ENCODE measurements at regions not wholly inside any gene's neighbourhood (a gene's known extent, or its start where the extent isn't known, plus 50 kb on each side); places are given as distances from the start of the nearest gene placed in this dataset.

DNA sequence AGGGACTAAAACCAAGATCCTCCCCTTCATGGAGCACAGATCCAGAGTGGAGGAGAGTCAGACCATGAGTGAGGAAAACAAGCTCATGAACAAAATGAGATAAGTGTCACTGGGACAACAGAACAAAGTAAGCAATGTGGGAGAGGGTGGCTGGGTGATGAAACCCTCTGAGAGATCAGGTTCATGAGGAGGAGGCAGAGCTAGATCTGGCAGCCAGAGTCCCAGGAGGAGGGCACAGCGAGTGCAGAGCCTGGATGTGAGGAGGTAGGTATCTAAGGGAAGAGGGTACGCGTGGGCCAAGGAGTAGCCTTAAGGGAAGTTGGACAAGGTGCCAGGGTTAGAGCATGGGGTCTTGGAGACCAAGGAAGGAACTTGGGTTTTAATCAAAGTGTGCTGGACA is 1311.9 kb downstream of the UQCRFS1 start:
- TF ChIP-seq POLR2A (IDR thresholded peaks at IDR 0.05; ENCODE audit: extremely low read depth, insufficient read length) (no peak), MYC (IDR thresholded peaks at IDR 0.05; ENCODE audit: low read depth, low read length) (no peak)
- TF ChIP-seq, protein P1, sequence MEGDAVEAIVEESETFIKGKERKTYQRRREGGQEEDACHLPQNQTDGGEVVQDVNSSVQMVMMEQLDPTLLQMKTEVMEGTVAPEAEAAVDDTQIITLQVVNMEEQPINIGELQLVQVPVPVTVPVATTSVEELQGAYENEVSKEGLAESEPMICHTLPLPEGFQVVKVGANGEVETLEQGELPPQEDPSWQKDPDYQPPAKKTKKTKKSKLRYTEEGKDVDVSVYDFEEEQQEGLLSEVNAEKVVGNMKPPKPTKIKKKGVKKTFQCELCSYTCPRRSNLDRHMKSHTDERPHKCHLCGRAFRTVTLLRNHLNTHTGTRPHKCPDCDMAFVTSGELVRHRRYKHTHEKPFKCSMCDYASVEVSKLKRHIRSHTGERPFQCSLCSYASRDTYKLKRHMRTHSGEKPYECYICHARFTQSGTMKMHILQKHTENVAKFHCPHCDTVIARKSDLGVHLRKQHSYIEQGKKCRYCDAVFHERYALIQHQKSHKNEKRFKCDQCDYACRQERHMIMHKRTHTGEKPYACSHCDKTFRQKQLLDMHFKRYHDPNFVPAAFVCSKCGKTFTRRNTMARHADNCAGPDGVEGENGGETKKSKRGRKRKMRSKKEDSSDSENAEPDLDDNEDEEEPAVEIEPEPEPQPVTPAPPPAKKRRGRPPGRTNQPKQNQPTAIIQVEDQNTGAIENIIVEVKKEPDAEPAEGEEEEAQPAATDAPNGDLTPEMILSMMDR (IDR thresholded peaks at IDR 0.05; ENCODE audit: low read depth, low read length): no peak
- TF ChIP-seq, protein P2, sequence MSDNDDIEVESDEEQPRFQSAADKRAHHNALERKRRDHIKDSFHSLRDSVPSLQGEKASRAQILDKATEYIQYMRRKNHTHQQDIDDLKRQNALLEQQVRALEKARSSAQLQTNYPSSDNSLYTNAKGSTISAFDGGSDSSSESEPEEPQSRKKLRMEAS (IDR thresholded peaks at IDR 0.05; ENCODE audit: low read depth, low read length): no peak
